HG03108 (cell line): ENCODE measurements at regions not wholly inside any gene's neighbourhood (a gene's known extent, or its start where the extent isn't known, plus 50 kb on each side); places are given as distances from the start of the nearest gene placed in this dataset.

ENCODE experiments used
- ATAC-seq: cut with Tn5 transposase; IDR thresholded peaks from one replicate; pipeline ENCODE4 v1.9.1; 2021; ENCODE audit warnings: moderate library complexity; ENCODE audit not compliant: unreplicated experiment

- no peak for ATAC-seq
These were observed 177.7 kb downstream of the KIF20B start for GRCh38 chr10:89879121-89879520.

GRCh38 chr10:89887406-89887805 lies 186.0 kb downstream of the KIF20B start:
- ATAC-seq = peak; percentile 33

- peak; percentile 53 for ATAC-seq
These were observed 186.4 kb downstream of the KIF20B start for GRCh38 chr10:89887830-89888229.

DNA sequence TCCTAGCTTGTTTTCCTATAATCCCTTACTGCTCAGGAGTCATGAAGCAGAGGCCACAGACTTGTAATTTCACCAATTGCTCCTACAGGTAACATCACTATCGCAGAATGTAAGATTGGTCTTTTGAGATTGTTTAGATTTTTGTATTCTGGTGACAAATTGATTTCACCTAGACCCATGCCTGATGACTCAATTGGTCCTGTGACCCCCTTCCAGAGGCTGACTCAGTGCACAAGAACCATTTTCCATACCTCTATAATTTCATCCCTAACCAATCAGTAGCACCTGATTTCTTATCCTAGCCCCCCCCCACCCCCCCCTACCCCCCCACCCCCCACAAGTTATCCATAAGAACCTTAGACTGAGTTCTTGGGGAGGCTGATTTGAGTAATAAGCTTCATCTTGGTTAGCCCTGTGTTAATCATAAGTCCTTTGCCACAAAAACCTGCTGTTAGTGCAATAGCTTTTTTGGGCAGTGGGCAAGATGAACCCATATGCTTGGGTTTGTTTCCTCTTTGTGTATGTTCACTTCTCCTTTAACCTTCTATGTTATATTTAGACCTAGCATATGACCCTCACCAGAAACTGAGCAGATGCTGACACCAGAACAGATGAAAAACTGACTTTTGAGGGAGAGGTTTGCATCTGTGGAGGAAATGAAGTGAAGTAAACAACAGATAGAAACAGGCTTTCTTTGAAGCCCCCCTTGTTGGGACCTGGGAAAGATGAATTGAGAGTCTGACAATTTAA lies 187.1 kb downstream of the KIF20B start:
- ATAC-seq = peak; percentile 83

GRCh38 chr10:89889606-89890005 lies 188.2 kb downstream of the KIF20B start:
- ATAC-seq = no peak

GRCh38 chr10:89891006-89891535 lies 189.7 kb downstream of the KIF20B start:
- ATAC-seq = no peak

- no peak for ATAC-seq
These were observed 192.7 kb downstream of the KIF20B start for GRCh38 chr10:89894051-89894450.

GRCh38 chr10:89900554-89900953 lies 199.2 kb downstream of the KIF20B start:
- ATAC-seq = no peak

GRCh38 chr10:89901895-89902294 lies 200.5 kb downstream of the KIF20B start:
- no peak for ATAC-seq

DNA sequence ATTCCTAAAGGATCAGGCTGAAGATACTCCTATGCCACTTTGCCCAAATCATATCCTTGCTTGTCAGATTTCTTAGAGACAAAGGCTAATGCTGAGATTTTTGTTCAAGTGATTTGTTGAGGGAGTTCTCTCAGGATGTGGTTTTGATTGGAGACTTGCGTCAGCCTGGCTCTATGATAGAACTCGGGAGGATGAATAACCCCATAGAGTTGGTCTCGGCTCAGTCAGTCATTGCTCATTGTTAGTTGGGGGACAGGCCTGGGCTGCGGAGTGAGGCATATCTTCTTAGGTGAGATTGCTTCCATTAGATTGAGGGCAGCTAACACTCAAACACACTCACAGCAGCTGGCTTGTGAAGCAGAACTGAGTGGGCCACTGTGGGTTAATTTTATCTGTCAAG lies 203.4 kb downstream of the KIF20B start:
- no peak for ATAC-seq

GRCh38 chr10:89909752-89910151 lies 208.4 kb downstream of the KIF20B start:
- no peak for ATAC-seq

GRCh38 chr10:89915021-89915420 lies 213.6 kb downstream of the KIF20B start:
- no peak for ATAC-seq

DNA sequence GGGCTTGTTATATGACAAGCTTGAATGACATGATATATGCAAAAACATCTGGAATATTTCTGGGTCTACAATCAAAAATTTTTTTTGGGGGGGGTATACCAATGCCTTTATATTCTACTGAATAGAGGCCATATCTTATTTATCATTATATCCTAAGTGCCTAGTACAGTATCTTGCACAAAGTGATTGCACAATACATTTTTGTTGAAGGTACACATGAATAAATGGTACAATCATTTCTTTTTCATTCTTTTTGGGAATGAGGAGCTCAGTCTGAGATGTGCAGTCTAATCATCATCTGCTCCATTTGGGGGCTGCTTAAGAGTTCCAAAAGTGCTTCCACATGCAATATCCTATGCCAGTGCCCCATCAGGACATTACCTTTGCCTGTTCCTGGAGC lies 214.6 kb downstream of the KIF20B start:
- ATAC-seq = no peak

GRCh38 chr10:89916468-89917215 lies 215.3 kb downstream of the KIF20B start:
- no peak for ATAC-seq

DNA sequence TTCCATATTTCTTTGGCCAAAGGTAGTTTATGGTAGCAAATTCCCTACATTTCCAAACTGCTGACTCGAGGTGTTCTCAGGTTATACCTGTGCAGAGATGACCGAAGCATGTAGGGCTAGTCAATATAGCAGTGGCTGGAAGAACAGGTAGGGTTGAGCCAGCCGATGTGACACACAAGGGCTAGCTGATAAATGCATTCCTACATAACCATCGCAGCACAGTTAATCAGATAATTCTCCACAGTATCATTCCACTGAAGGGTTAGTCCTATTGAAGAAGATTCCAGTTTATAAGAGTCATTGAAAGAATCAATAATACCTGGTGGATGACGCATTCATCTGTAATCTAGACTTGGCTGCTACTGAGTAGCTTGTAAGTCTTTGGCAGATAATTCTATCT lies 220.0 kb downstream of the KIF20B start:
- no peak for ATAC-seq

- no peak for ATAC-seq
These were observed 222.3 kb downstream of the KIF20B start for GRCh38 chr10:89923661-89924060.

DNA sequence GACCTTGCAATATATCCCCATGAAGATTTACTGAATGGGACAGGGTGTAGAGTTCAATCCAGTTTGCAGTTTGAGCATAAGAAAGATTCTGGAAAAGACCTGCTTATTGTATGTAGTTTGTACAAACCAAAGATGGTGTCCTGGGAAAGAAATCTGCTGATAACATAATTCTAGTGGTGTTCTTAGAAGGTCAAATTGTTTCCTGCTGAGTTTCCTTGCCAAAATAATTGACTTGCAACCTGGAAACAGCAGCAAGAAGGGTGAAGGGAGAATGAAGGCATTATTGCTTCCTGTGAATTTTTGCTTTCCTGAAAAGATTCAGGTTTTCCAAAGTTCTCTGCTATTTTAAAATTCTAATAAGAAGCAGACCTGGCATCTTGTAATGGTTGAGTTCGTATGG lies 222.9 kb downstream of the KIF20B start:
- ATAC-seq = no peak

DNA sequence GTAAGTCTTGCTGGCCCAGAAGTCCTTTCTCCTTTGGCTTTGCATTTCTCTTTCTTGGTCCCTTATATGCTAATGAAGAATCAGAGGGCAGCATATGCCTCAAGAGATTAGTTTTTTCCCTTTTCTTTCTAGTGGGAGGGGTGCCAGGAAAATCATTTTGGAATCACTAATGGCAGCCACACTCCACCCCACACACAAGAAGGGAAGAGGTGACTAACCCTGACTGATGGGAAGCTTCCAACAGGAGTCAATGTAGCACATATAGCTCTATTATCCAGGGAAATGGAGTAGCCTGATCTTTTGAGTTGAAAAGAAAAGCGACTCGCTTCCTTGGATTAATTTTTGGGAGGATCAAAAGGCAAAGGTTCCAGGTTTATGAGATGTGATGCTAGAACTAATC lies 225.3 kb downstream of the KIF20B start:
- no peak for ATAC-seq

- ATAC-seq = no peak
These were observed 228.1 kb downstream of the KIF20B start for GRCh38 chr10:89929282-89930026.

GRCh38 chr10:89937494-89937893 lies 236.1 kb downstream of the KIF20B start:
- no peak for ATAC-seq

DNA sequence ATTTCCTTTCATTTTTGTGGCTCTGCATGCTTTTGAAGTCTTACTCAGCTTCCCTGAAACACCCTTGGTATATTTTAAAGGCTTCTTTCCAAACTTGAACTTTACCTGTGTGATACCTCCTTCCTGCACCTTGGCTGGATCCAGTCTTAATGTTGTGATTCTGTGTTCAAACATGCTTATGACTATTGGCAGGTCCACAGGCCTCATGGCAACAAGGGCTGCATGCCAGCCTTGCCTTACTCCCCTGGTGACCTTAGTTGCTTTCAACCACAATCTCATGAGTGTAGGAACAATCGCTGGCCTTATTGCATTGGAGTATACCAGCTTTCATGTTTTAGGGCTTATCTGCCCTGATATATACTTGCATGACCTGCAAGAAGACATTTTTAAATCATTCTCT lies 238.7 kb downstream of the KIF20B start:
- ATAC-seq = no peak
